ENCODE measurements at regions not wholly inside any gene's neighbourhood (a gene's known extent, or its start where the extent isn't known, plus 50 kb on each side); places are given as distances from the start of the nearest gene placed in this dataset.

DNA sequence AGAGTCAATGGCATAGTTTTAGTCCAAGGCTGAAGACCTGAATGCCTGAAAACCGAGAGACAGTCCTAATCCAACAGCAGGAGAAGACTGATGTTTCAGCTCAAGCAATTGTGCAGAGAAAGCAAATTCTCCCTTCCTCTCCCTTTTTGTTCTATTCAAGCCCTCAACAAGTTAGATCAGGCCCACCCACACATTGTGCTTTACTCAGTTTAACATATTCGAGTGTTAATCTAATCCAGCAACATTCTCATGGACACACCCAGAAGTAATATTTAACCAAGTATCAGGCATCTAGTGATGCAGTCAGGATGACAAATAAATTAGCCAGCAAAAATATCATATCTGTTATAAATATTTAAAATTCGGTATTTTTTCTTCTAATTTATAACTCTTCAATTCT, 261.1 kb downstream of the HDGFL1 start:
- H3K27me3 Mint-ChIP-seq, result peaks cover 8% of the 10 kb centered on the region
- no peak overlapping the region for H3K4me3 Mint-ChIP-seq
- H3K27ac Mint-ChIP-seq, result no peak overlapping the region
- H3K9me3 Mint-ChIP-seq, result peaks cover 1% of the 10 kb centered on the region
- no peaks in the 10 kb centered on the region for H3K36me3 Mint-ChIP-seq
- DNase-seq, result no peak
- H3K4me1 Mint-ChIP-seq, result no peaks in the 10 kb centered on the region

- Mint-ChIP-seq H3K4me1 (no peaks in the 10 kb centered on the region), H3K4me3 (no peak overlapping the region), H3K9me3 (peaks cover 3% of the 10 kb centered on the region), H3K27me3 (peaks cover 8% of the 10 kb centered on the region), H3K36me3 (peaks cover 2% of the 10 kb centered on the region), H3K27ac (no peak overlapping the region)
- no peak for DNase-seq
Observed at GRCh38 chr6:22833191-22833590, 263.8 kb downstream of the HDGFL1 start.

- Mint-ChIP-seq H3K36me3 (peaks cover 2% of the 10 kb centered on the region), H3K27ac (no peak overlapping the region), H3K27me3 (peaks cover 4% of the 10 kb centered on the region), H3K4me1 (no peaks in the 10 kb centered on the region), H3K4me3 (no peak overlapping the region), H3K9me3 (peaks cover 7% of the 10 kb centered on the region)
- no peak for DNase-seq
Observed at GRCh38 chr6:22838345-22838744, 269.0 kb downstream of the HDGFL1 start.

GRCh38 chr6:22845467-22845866, 276.1 kb downstream of the HDGFL1 start:
- no peak overlapping the region for H3K27ac Mint-ChIP-seq
- no peak for DNase-seq
- no peak overlapping the region for H3K4me3 Mint-ChIP-seq
- no peaks in the 10 kb centered on the region for H3K27me3 Mint-ChIP-seq
- H3K36me3 Mint-ChIP-seq, result peaks cover 1% of the 10 kb centered on the region
- no peaks in the 10 kb centered on the region for H3K9me3 Mint-ChIP-seq
- no peaks in the 10 kb centered on the region for H3K4me1 Mint-ChIP-seq

DNA sequence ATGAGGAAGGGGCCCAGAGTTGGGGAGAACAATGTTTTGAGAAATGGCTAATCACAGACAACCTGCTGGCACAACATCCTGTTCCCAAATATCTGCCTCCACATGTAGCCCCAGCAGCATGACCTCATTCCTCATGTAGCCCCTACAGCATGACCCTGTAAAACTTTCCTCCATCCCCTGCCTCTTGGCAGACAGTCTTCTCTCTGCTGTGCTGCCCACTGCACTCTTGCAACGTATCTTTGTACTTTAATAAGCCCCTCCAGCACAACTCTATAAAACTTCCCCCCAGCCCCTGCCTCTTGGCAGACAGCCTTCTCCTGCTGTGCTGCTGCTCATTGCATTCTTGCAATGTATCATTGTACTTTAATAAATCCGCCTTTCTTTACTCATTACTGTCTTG, 278.8 kb downstream of the HDGFL1 start:
- no peak overlapping the region for H3K27ac Mint-ChIP-seq
- no peaks in the 10 kb centered on the region for H3K9me3 Mint-ChIP-seq
- peaks cover 1% of the 10 kb centered on the region for H3K36me3 Mint-ChIP-seq
- no peak for DNase-seq
- no peaks in the 10 kb centered on the region for H3K4me1 Mint-ChIP-seq
- H3K27me3 Mint-ChIP-seq, result no peaks in the 10 kb centered on the region
- H3K4me3 Mint-ChIP-seq, result no peak overlapping the region

GRCh38 chr6:22849921-22850320, 280.6 kb downstream of the HDGFL1 start:
- DNase-seq, result no peak
- no peaks in the 10 kb centered on the region for H3K27me3 Mint-ChIP-seq
- no peaks in the 10 kb centered on the region for H3K36me3 Mint-ChIP-seq
- no peak overlapping the region for H3K27ac Mint-ChIP-seq
- no peaks in the 10 kb centered on the region for H3K9me3 Mint-ChIP-seq
- no peaks in the 10 kb centered on the region for H3K4me1 Mint-ChIP-seq
- H3K4me3 Mint-ChIP-seq, result no peak overlapping the region

DNA sequence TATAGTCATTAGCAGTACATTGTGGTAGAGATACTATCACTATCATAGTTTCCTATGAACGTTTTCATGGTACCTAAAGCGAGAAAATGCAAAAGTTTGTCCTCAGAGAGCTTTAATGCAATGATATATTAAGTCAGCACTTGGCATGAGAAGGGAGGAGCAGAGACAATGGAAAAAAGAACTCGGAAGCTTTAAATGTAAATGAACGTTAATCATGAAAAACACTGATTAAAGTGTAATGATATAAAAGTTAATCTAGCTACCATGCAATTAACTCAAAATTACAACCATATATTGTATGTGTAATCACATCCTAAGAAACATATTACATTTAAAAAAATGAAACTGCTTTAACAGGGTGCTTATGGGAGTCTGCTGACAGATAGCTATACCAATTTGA, 282.7 kb downstream of the HDGFL1 start:
- no peak for DNase-seq
- no peaks in the 10 kb centered on the region for H3K9me3 Mint-ChIP-seq
- no peak overlapping the region for H3K27ac Mint-ChIP-seq
- H3K4me3 Mint-ChIP-seq, result no peak overlapping the region
- no peaks in the 10 kb centered on the region for H3K4me1 Mint-ChIP-seq
- H3K36me3 Mint-ChIP-seq, result no peaks in the 10 kb centered on the region
- H3K27me3 Mint-ChIP-seq, result no peaks in the 10 kb centered on the region

DNA sequence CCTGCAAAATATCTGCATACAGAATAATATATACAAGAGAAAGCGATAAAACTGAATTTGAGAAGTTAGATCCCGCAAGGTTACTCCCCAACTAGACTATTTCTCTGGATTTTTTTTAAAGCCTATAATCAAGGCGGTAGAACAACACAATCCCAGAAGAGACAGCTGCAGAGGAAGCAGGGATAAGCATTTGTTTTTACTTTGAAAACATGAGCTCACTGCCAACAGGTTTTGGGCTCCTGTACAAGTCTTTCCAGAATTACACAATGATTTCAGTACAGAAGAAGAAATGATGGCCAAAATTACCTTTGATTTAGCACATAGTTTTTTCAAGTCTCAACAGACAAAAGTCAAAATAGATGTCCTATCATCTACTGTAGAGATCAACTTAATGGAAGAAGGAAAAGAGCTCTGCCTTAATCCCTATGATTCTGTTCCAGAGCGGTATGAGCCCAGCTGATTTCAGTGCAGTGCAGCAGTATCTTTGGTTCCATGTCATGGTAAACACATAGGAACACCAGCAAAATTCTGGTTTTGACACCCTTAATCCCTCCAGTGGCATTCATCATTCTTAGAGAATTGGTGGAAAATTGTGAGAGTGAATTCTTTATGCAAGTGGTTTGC, 304.3 kb downstream of the HDGFL1 start:
- no peak for DNase-seq
- Mint-ChIP-seq H3K9me3 (peaks cover 2% of the 10 kb centered on the region), H3K4me3 (no peak overlapping the region), H3K36me3 (no peaks in the 10 kb centered on the region), H3K27ac (no peak overlapping the region), H3K27me3 (no peaks in the 10 kb centered on the region), H3K4me1 (no peaks in the 10 kb centered on the region)

- no peak for DNase-seq
- Mint-ChIP-seq H3K27me3 (no peaks in the 10 kb centered on the region), H3K9me3 (peaks cover 2% of the 10 kb centered on the region), H3K4me1 (no peaks in the 10 kb centered on the region), H3K4me3 (no peak overlapping the region), H3K36me3 (no peaks in the 10 kb centered on the region), H3K27ac (no peak overlapping the region)
Observed at GRCh38 chr6:22875845-22876244, 306.5 kb downstream of the HDGFL1 start.

DNA sequence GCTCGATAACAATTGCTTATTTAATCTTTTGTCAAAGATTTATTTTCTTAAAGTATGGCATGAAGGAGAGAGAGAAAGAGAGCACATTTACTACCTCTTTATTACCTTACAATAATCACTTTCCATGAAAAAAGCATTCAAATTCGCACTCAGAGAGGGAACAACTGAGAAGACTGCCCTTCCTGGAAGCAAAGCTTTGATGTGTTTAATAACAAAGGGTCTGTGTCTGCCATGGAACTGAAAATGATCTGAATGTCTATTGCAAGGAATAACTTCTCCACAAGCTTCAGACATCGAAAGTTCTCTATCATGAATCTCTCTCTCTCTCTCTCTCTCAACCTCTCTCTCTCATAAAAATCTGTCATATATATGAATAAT, 308.9 kb downstream of the HDGFL1 start:
- Mint-ChIP-seq H3K4me3 (no peak overlapping the region), H3K4me1 (no peaks in the 10 kb centered on the region), H3K27ac (no peak overlapping the region), H3K9me3 (peaks cover 2% of the 10 kb centered on the region), H3K27me3 (no peaks in the 10 kb centered on the region), H3K36me3 (no peaks in the 10 kb centered on the region)
- DNase-seq, result no peak

- Mint-ChIP-seq H3K27ac (no peak overlapping the region), H3K36me3 (no peaks in the 10 kb centered on the region), H3K4me3 (no peak overlapping the region), H3K9me3 (peaks cover 2% of the 10 kb centered on the region), H3K27me3 (no peaks in the 10 kb centered on the region), H3K4me1 (no peaks in the 10 kb centered on the region)
- DNase-seq, result no peak
Observed at GRCh38 chr6:22878706-22879105, 309.3 kb downstream of the HDGFL1 start.

DNA sequence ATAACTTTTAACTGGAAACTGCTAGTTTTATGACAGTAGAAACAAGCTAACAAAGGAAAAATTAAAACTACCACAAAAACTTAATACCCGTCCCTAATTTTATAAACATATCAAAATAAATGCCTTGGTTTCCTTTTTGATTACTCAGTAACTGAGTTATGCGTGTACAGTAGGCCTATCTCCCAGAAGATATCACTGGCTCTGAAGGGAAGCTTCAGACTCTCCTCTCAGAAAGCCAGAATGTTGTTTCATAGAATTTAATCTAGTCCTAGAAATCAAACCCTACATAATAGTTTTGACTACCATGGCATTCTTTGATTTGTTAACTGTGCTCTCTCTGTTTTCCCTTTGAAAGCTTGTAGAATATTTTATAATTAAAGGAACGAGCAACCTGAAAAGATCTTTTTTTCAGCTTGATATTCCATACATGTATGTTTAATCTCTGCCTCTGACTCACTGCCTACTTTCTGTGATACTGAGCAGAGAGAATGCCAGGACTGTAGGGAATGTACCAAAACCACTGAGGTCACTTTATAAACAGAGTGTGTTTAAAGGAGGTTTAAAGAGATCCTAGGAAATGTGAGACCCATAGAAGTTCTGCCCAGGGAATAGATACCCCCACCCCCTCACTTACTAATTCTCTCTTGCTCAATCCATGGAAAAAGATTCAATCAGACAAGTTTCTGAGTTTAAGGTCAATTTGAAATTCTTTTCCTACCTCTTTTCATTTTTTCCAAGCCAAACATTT, 311.5 kb downstream of the HDGFL1 start:
- Mint-ChIP-seq H3K36me3 (no peaks in the 10 kb centered on the region), H3K4me3 (no peak overlapping the region), H3K9me3 (no peaks in the 10 kb centered on the region), H3K27ac (no peak overlapping the region), H3K27me3 (no peaks in the 10 kb centered on the region), H3K4me1 (no peaks in the 10 kb centered on the region)
- DNase-seq, result no peak

- Mint-ChIP-seq H3K9me3 (no peaks in the 10 kb centered on the region), H3K4me1 (no peaks in the 10 kb centered on the region), H3K36me3 (no peaks in the 10 kb centered on the region), H3K27me3 (no peaks in the 10 kb centered on the region), H3K4me3 (no peak overlapping the region), H3K27ac (no peak overlapping the region)
- DNase-seq, result no peak
Observed at GRCh38 chr6:22882581-22882980, 313.2 kb downstream of the HDGFL1 start.

- Mint-ChIP-seq H3K27me3 (no peaks in the 10 kb centered on the region), H3K4me3 (no peak overlapping the region), H3K4me1 (no peaks in the 10 kb centered on the region), H3K36me3 (no peaks in the 10 kb centered on the region), H3K9me3 (no peaks in the 10 kb centered on the region), H3K27ac (no peak overlapping the region)
- DNase-seq, result no peak
Observed at GRCh38 chr6:22883061-22883717, 313.8 kb downstream of the HDGFL1 start.

GRCh38 chr6:22884456-22884855, 315.1 kb downstream of the HDGFL1 start:
- Mint-ChIP-seq H3K4me1 (no peaks in the 10 kb centered on the region), H3K4me3 (no peak overlapping the region), H3K27ac (no peak overlapping the region), H3K9me3 (no peaks in the 10 kb centered on the region), H3K27me3 (no peaks in the 10 kb centered on the region), H3K36me3 (no peaks in the 10 kb centered on the region)
- no peak for DNase-seq

Measured in activated naive CD8-positive, alpha-beta T cell treated with anti-CD3 and anti-CD28 coated beads for 36 hours (primary cell).